K562 (cell line): ENCODE measurements at regions not wholly inside any gene's neighbourhood (a gene's known extent, or its start where the extent isn't known, plus 50 kb on each side); places are given as distances from the start of the nearest gene placed in this dataset.

ENCODE experiments used
- ATAC-seq: fragments of 200-7000 bp; cut with Tn5 transposase; 3 replicates; pipeline ENCODE4 v1.9.1; 2020; ENCODE audit warnings: moderate library complexity
- BruUV-seq: library from RNA; stranded (reverse); fragments of 400-500 nt; replicated peaks from 2 replicates; lab custom pipeline; 2021; lab: Mats Ljungman, UMichigan
- CTCF ChIA-PET: fragments of 300-600 bp; formaldehyde crosslinking; extraction: SDS; loops from one replicate; lab custom pipeline; 2021; ENCODE audit warnings: low intra/inter-chr PET ratio; lab: Yijun Ruan, JAX
- POLR2A ChIA-PET: fragments of 300-600, 350-650 bp; sonication (Branson Sonifier 250); formaldehyde crosslinking; extraction: SDS; loops from one replicate; lab custom pipeline; 2021; ENCODE audit warnings: antibody characterized with exemption, inconsistent platforms; lab: Yijun Ruan, JAX
- DNase-seq, 4 experiments: peaks; one replicate each; pipeline versions ENCODE4 v3.0.0 to v3.0.0-alpha.2; 2011 to 2018; ENCODE audit warnings: low spot score in 3 of 4, mixed read lengths in 3 of 4; ENCODE audit errors: extremely low read depth in 1 of 4
- FAIRE-seq: peaks from 2 replicates; lab custom pipeline; 2011; peaks lifted over from hg19 to GRCh38; lab: Jason Lieb, UNC
- H2AFZ ChIP-seq: 2 replicates; pipeline ENCODE4 v1.6.0; 2011; ENCODE audit warnings: low read depth, low read length, control low read depth, inconsistent platforms
- H3K27ac ChIP-seq: fragments of 200-600 bp; 3 replicates; pipeline ENCODE4 v1.8.0; 2011; ENCODE audit warnings: low read depth, mild to moderate bottlenecking, control low read depth, inconsistent platforms, low read length, moderate library complexity, mixed read lengths; ENCODE audit errors: extremely low read depth
- H3K27me3 ChIP-seq, 2 experiments: fragments of 300-600 bp in 1 of 2; 2 replicates in 1 of 2; 3 replicates in 1 of 2; pipeline versions ENCODE4 v1.6.0 to v1.8.0; 2011; ENCODE audit warnings: inconsistent platforms in 2 of 2, low read length in 2 of 2, mild to moderate bottlenecking in 1 of 2, mixed read lengths in 1 of 2, moderate library complexity in 1 of 2; ENCODE audit not compliant: control insufficient read depth in 2 of 2, insufficient read depth in 2 of 2
- H3K36me3 ChIP-seq: fragments of 300-600 bp; 3 replicates; pipeline ENCODE4 v1.8.0; 2011; ENCODE audit warnings: mild to moderate bottlenecking, low read length, inconsistent platforms; ENCODE audit not compliant: control insufficient read depth, insufficient read depth
- H3K4me1 ChIP-seq, 2 experiments: fragments of 200-600 bp in 1 of 2; replicated peaks in 1 of 2; 2 replicates in 1 of 2; 3 replicates in 1 of 2; pipeline versions ENCODE4 v1.5.1 to v1.8.0; 2011; ENCODE audit warnings: inconsistent platforms in 2 of 2, low read length in 2 of 2, mild to moderate bottlenecking in 1 of 2, mixed read lengths in 1 of 2, moderate library complexity in 1 of 2; ENCODE audit not compliant: control insufficient read depth in 2 of 2, insufficient read depth in 2 of 2
- H3K4me2 ChIP-seq: 2 replicates; pipeline ENCODE4 v1.6.1; 2011; ENCODE audit warnings: low read length, control low read depth, inconsistent platforms, mixed read lengths; ENCODE audit not compliant: insufficient read depth
- H3K4me3 ChIP-seq: fragments of 200-600 bp; sonication (generic), shearing (Covaris generic); 2 replicates; pipeline ENCODE4 v1.5.1; 2016; ENCODE audit warnings: control low read depth, inconsistent platforms
- H3K79me2 ChIP-seq: fragments of 200-600 bp; 3 replicates; pipeline ENCODE4 v1.8.0; 2011; ENCODE audit warnings: low read length, inconsistent platforms; ENCODE audit not compliant: control insufficient read depth, insufficient read depth
- H3K9ac ChIP-seq, 2 experiments: 2 replicates each; pipeline versions ENCODE4 v1.6.0 to v1.6.1; 2011; ENCODE audit warnings: low read depth in 2 of 2, low read length in 2 of 2, control low read depth in 1 of 2, inconsistent platforms in 1 of 2, mild to moderate bottlenecking in 1 of 2, mixed read lengths in 1 of 2; ENCODE audit not compliant: insufficient read depth in 1 of 2
- H3K9me1 ChIP-seq: one replicate; pipeline ENCODE4 v1.6.0; 2011; ENCODE audit warnings: inconsistent platforms, mild to moderate bottlenecking, low read length, moderate library complexity; ENCODE audit not compliant: control insufficient read depth, insufficient read depth
- H3K9me3 ChIP-seq: replicated peaks from 2 replicates; pipeline ENCODE4 v1.5.1; 2011; ENCODE audit warnings: low read depth, low read length, inconsistent platforms; ENCODE audit not compliant: control insufficient read depth, insufficient read depth
- H4K20me1 ChIP-seq: replicated peaks from 2 replicates; pipeline ENCODE4 v1.6.1; 2011; ENCODE audit warnings: low read length, inconsistent platforms, mixed read lengths; ENCODE audit not compliant: control insufficient read depth, insufficient read depth
- ARID3B ChIP-seq: fragments of 250-450 bp; sonication (Bioruptor Pico); IDR thresholded peaks from 2 replicates; pipeline ENCODE4 v1.4.0; 2020; ENCODE audit warnings: borderline replicate concordance
- JUND ChIP-seq, 2 experiments: IDR thresholded peaks; 2 replicates in 1 of 2; 3 replicates in 1 of 2; pipeline ENCODE4 v1.6.1; 2011; ENCODE audit warnings: borderline replicate concordance in 2 of 2, low read depth in 2 of 2, low read length in 2 of 2, improper control_type of control experiment in 1 of 2, missing biosample characterization in 1 of 2, missing genetic modification characterization in 1 of 2, missing genetic modification reagents in 1 of 2
- NFIX ChIP-seq: fragments of 250-450 bp; sonication (Bioruptor Pico); IDR thresholded peaks from 2 replicates; pipeline ENCODE4 v1.4.0; 2020; ENCODE audit warnings: low read depth, mild to moderate bottlenecking, moderate library complexity
- NR4A1 ChIP-seq, 2 experiments: fragments of 250-450 bp in 1 of 2; fragments of 450-650 bp in 1 of 2; sonication (Bioruptor Pico) in 1 of 2; IDR thresholded peaks; 2 replicates each; pipeline versions ENCODE4 v1.4.0 to v1.6.1; 2016 to 2020; ENCODE audit warnings: mild to moderate bottlenecking in 2 of 2, missing compliant biosample characterization in 1 of 2, missing genetic modification characterization in 1 of 2, moderate library complexity in 1 of 2
- POLR2B ChIP-seq: fragments of 450-650 bp; IDR thresholded peaks from 2 replicates; pipeline ENCODE4 v1.6.1; 2018; ENCODE audit warnings: low read depth; ENCODE audit not compliant: partially characterized antibody
- SIRT6 ChIP-seq: IDR thresholded peaks from one replicate; pipeline ENCODE4 v1.6.1; 2012; ENCODE audit warnings: low read depth, mild to moderate bottlenecking, control low read depth, inconsistent platforms, low read length, moderate library complexity
- SRF ChIP-seq, 2 experiments: fragments of 250-450, 450-650 bp in 1 of 2; sonication (Bioruptor Pico) in 1 of 2; sonication (generic) in 1 of 2; formaldehyde crosslinking; IDR thresholded peaks; 2 replicates each; pipeline versions ENCODE4 v1.5.0 to v1.5.1; 2020 to 2022; ENCODE audit warnings: mild to moderate bottlenecking in 1 of 2, missing genetic modification reagents in 1 of 2
- ZNF184 ChIP-seq: sonication (generic); formaldehyde crosslinking; IDR thresholded peaks from 2 replicates; pipeline ENCODE4 v1.5.0; 2020; ENCODE audit warnings: missing genetic modification reagents
- WGBS: fragments of 100-300 bp; shearing (Covaris generic); methylation state at CpG from one replicate; pipeline ENCODE4 v1.1.6; 2016; ENCODE audit warnings: low coverage, mixed read lengths; ENCODE audit not compliant: insufficient coverage; ENCODE audit errors: missing lambda C conversion rate; 5-methylcytosine and 5-hydroxymethylcytosine counted together
- in situ Hi-C: fragments of 300-500 bp; cut with MboI; formaldehyde crosslinking; loops from 4 replicates; pipeline ENCODE4 v1.15.0; 2018; ENCODE audit warnings: inconsistent platforms, mixed read lengths
- intact Hi-C: fragments of 100-400 bp; cut with micrococcal nuclease; formaldehyde crosslinking; loops from 2 replicates; pipeline ENCODE4 v1.14.2; 2022

GRCh38 chr14:48723841-48724495 is 862.2 kb downstream of the RPS29 start:
- WGBS = 0% methylated on average over 1 of the region's 1 CpG
- no peak overlapping the region for H3K4me2 ChIP-seq
- in situ Hi-C loops = no loop called here
- H3K79me2 ChIP-seq = no peaks in the 10 kb centered on the region
- intact Hi-C loops = no loop called here
- H3K9me3 ChIP-seq = no peaks in the 10 kb centered on the region; the same call in 1 of the 2 replicates
- ChIA-PET CTCF (no interaction called here), POLR2A (no interaction called here)
- H3K27ac ChIP-seq = no peak overlapping the region
- H2AFZ ChIP-seq = no peak overlapping the region
- no peaks in the 10 kb centered on the region for H4K20me1 ChIP-seq
- no peak for ATAC-seq
- no peaks in the 10 kb centered on the region for H3K9me1 ChIP-seq
- FAIRE-seq = no peak
- BruUV-seq = no TSS peak
- no peaks in the 10 kb centered on the region for H3K27me3 ChIP-seq
- TF ChIP-seq SRF (CRISPR knock-in tag; IDR thresholded peaks at IDR 0.05) = no peak
- TF ChIP-seq NR4A1 (CRISPR knock-in tag; IDR thresholded peaks at IDR 0.05) = no peak
- no peak for TF ChIP-seq NR4A1 (tag; IDR thresholded peaks at IDR 0.05)
- TF ChIP-seq ARID3B = no peak
- TF ChIP-seq JUND (IDR thresholded peaks at IDR 0.05; ENCODE audit: borderline replicate concordance, low read depth, low read length) = no peak
- no peak for TF ChIP-seq JUND (tag; IDR thresholded peaks at IDR 0.05; ENCODE audit: borderline replicate concordance, low read depth, low read length)
- no peak for TF ChIP-seq ZNF184 (CRISPR knock-in tag)
- TF ChIP-seq SIRT6 = no peak
- TF ChIP-seq NFIX = no peak
- TF ChIP-seq POLR2B = no peak
- no peak overlapping the region for H3K9ac ChIP-seq
- no peaks in the 10 kb centered on the region for H3K4me1 ChIP-seq
- no peak for DNase-seq
- no peak overlapping the region for H3K4me3 ChIP-seq
- no peaks in the 10 kb centered on the region for H3K36me3 ChIP-seq
